K562 (cell line): ENCODE measurements at regions not wholly inside any gene's neighbourhood (a gene's known extent, or its start where the extent isn't known, plus 50 kb on each side); places are given as distances from the start of the nearest gene placed in this dataset.

ENCODE experiments used
- E2F8 ChIP-seq: fragments of 450-650 bp; IDR thresholded peaks from 2 replicates; pipeline ENCODE4 v1.7.1; 2018; ENCODE audit warnings: mild to moderate bottlenecking, low read depth; ENCODE audit not compliant: partially characterized antibody
- KLF10 ChIP-seq: fragments of 250-450 bp; sonication (Bioruptor Pico); IDR thresholded peaks from 2 replicates; pipeline ENCODE4 v1.6.1; 2021; ENCODE audit warnings: matching md5 sums
- NFYB ChIP-seq: IDR thresholded peaks from 2 replicates; pipeline ENCODE4 v1.6.1; 2011; ENCODE audit warnings: mild to moderate bottlenecking, moderate library complexity; ENCODE audit not compliant: insufficient read length; ENCODE audit errors: extremely low read depth
- ZBTB11 ChIP-seq, 3 experiments: fragments of 200-800 bp in 1 of 3; fragments of 250-450 bp in 1 of 3; fragments of 450-650 bp in 1 of 3; sonication (Bioruptor Pico) in 1 of 3; sonication (Bioruptor generic) in 1 of 3; formaldehyde crosslinking in 1 of 3; IDR thresholded peaks; 2 replicates each; pipeline versions ENCODE4 v1.6.1 to v1.8.0; 2016 to 2022; ENCODE audit warnings: mild to moderate bottlenecking in 2 of 3, missing genetic modification characterization in 2 of 3, missing compliant biosample characterization in 1 of 3, moderate library complexity in 1 of 3
- ZBTB40 ChIP-seq, 2 experiments: fragments of 450-650 bp in 1 of 2; sonication (generic) in 1 of 2; formaldehyde crosslinking in 1 of 2; IDR thresholded peaks; 2 replicates each; pipeline versions ENCODE4 v1.7.1 to v1.9.0; 2016 to 2022; ENCODE audit warnings: inconsistent platforms in 1 of 2, mild to moderate bottlenecking in 1 of 2, missing genetic modification reagents in 1 of 2

GRCh38 chr14:22226381-22226780, 362.6 kb downstream of the DAD1 start (continued):
- TF ChIP-seq ZBTB40 (IDR thresholded peaks at IDR 0.05) (no peak), ZBTB40 (CRISPR knock-in tag; IDR thresholded peaks at IDR 0.05) (no peak), ZBTB11 (CRISPR knock-in tag; IDR thresholded peaks at IDR 0.05) (no peak), NFYB (no peak), E2F8 (no peak), KLF10 (no peak)
